Right atrium auricular region (tissue), 2 donors: ENCODE measurements at regions not wholly inside any gene's neighbourhood (a gene's known extent, or its start where the extent isn't known, plus 50 kb on each side); places are given as distances from the start of the nearest gene placed in this dataset.

ENCODE experiments used
- DNase-seq: peaks from one replicate; pipeline ENCODE4 v3.0.0-alpha.2; 2019; ENCODE audit warnings: low spot score
- H3K27ac ChIP-seq, 2 donors: fragments of 200-600 bp; sonication (generic); 1 replicate in 1 of 2; 2 replicates in 1 of 2; pipeline ENCODE4 v1.5.1; 2016 to 2019
- H3K27me3 ChIP-seq, 2 donors: fragments of 200-600 bp; sonication (generic); one replicate each; pipeline versions ENCODE4 v1.5.1 to v1.6.0; 2017 to 2019
- H3K36me3 ChIP-seq: fragments of 200-600 bp; sonication (generic); one replicate; pipeline ENCODE4 v1.5.1; 2016
- H3K4me1 ChIP-seq, 2 donors: fragments of 200-600 bp; sonication (generic); one replicate each; pipeline versions ENCODE4 v1.5.1 to v1.6.0; 2017 to 2019
- H3K4me3 ChIP-seq, 2 donors: fragments of 200-600 bp; sonication (generic); 1 replicate in 1 of 2; 2 replicates in 1 of 2; pipeline ENCODE4 v1.5.1; 2017 to 2019; ENCODE audit warnings: mild to moderate bottlenecking in 1 of 2, moderate library complexity in 1 of 2
- H3K9me3 ChIP-seq, 2 donors: fragments of 200-600 bp; sonication (generic); one replicate each; pipeline ENCODE4 v1.5.1; 2019
- CTCF ChIP-seq, 2 donors: fragments of 200-600 bp; sonication (generic); IDR thresholded peaks; one replicate each; pipeline ENCODE4 v1.5.1; 2019; ENCODE audit warnings: antibody characterized with exemption in 2 of 2

- DNase-seq, result no peak
- Histone ChIP-seq H3K4me1 (no peaks in the 10 kb centered on the region), H3K36me3 (no peaks in the 10 kb centered on the region), H3K4me3 (no peak overlapping the region), H3K9me3 (no peaks in the 10 kb centered on the region), H3K27ac (no peak overlapping the region), H3K27me3 (no peaks in the 10 kb centered on the region)
- TF ChIP-seq CTCF (IDR thresholded peaks at IDR 0.05), result no peak
Measured at GRCh38 chr6:71138376-71138775, 150.2 kb upstream of the OGFRL1 start.

- TF ChIP-seq CTCF (IDR thresholded peaks at IDR 0.05), result no peak
- H3K4me1 ChIP-seq, result no peaks in the 10 kb centered on the region
- H3K4me3 ChIP-seq, result no peak overlapping the region
- DNase-seq, result no peak
- no peaks in the 10 kb centered on the region for H3K9me3 ChIP-seq
- no peaks in the 10 kb centered on the region for H3K36me3 ChIP-seq
- H3K27me3 ChIP-seq, result no peaks in the 10 kb centered on the region
- no peak overlapping the region for H3K27ac ChIP-seq
Measured at GRCh38 chr6:71139249-71139648, 149.4 kb upstream of the OGFRL1 start.

- no peak overlapping the region for H3K4me3 ChIP-seq
- H3K36me3 ChIP-seq, result no peaks in the 10 kb centered on the region
- TF ChIP-seq CTCF (IDR thresholded peaks at IDR 0.05), result no peak
- H3K9me3 ChIP-seq, result no peaks in the 10 kb centered on the region
- no peak overlapping the region for H3K27ac ChIP-seq
- no peaks in the 10 kb centered on the region for H3K4me1 ChIP-seq
- DNase-seq, result no peak
- H3K27me3 ChIP-seq, result no peaks in the 10 kb centered on the region
Measured at GRCh38 chr6:71153755-71154325, 134.8 kb upstream of the OGFRL1 start.

- H3K27me3 ChIP-seq, result no peaks in the 10 kb centered on the region
- no peaks in the 10 kb centered on the region for H3K9me3 ChIP-seq
- no peak for TF ChIP-seq CTCF (IDR thresholded peaks at IDR 0.05)
- no peaks in the 10 kb centered on the region for H3K36me3 ChIP-seq
- H3K27ac ChIP-seq, result no peak overlapping the region
- no peak for DNase-seq
- H3K4me1 ChIP-seq, result no peaks in the 10 kb centered on the region
- H3K4me3 ChIP-seq, result no peak overlapping the region
Measured at GRCh38 chr6:71157345-71157744, 131.3 kb upstream of the OGFRL1 start.

GRCh38 chr6:71164890-71165289 is 123.7 kb upstream of the OGFRL1 start:
- Histone ChIP-seq H3K27me3 (no peaks in the 10 kb centered on the region), H3K27ac (no peak overlapping the region), H3K4me1 (no peaks in the 10 kb centered on the region), H3K36me3 (no peaks in the 10 kb centered on the region), H3K4me3 (no peak overlapping the region), H3K9me3 (no peaks in the 10 kb centered on the region)
- DNase-seq, result no peak
- TF ChIP-seq CTCF (IDR thresholded peaks at IDR 0.05), result no peak

GRCh38 chr6:71168233-71168765 is 120.3 kb upstream of the OGFRL1 start:
- no peak overlapping the region for H3K27ac ChIP-seq
- no peaks in the 10 kb centered on the region for H3K27me3 ChIP-seq
- no peak for TF ChIP-seq CTCF (IDR thresholded peaks at IDR 0.05)

More at GRCh38 chr6:71168233-71168765, 120.3 kb upstream of the OGFRL1 start:
- H3K9me3 ChIP-seq, result no peaks in the 10 kb centered on the region
- DNase-seq, result no peak
- H3K4me3 ChIP-seq, result no peak overlapping the region
- no peaks in the 10 kb centered on the region for H3K36me3 ChIP-seq
- H3K4me1 ChIP-seq, result no peaks in the 10 kb centered on the region
